ENCODE measurements at regions not wholly inside any gene's neighbourhood (a gene's known extent, or its start where the extent isn't known, plus 50 kb on each side); places are given as distances from the start of the nearest gene placed in this dataset.

- Histone ChIP-seq H3K27ac (no peak overlapping the region), H3K9me3 (no peaks in the 10 kb centered on the region), H3K4me3 (ENCODE audit: low read depth in 1 of 2, low read length in 1 of 2) (no peak overlapping the region), H3K4me1 (ENCODE audit: control insufficient read depth in 1 of 2, insufficient read depth in 1 of 2, low read depth in 1 of 2, low read length in 1 of 2) (no peaks in the 10 kb centered on the region), H3K27me3 (no peaks in the 10 kb centered on the region), H3K36me3 (no peaks in the 10 kb centered on the region)
- no peak for TF ChIP-seq CTCF (IDR thresholded peaks at IDR 0.05)
Measured at GRCh38 chr1:217224201-217224600, 406.7 kb downstream of the GPATCH2 start.

DNA sequence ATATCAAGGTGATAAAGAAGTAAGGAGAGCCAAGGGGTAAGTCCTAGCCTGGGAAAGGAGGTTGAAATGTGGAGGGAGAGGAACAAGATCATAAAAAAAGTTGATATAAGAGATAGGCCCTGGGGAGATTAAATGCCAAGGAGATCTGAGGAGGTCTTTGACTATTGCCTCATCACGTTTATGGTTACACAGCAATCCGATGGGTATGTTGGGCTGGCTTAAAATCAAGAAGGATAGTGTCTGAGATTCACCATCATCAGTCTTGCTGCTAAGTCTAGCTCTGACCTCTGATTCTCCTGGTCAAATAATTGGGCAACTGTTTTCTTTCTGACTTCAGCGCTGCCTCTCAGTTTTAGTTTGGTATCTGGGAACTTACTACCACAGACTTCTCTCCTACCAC is 416.3 kb downstream of the GPATCH2 start:
- Histone ChIP-seq H3K27ac (no peak overlapping the region), H3K9me3 (no peaks in the 10 kb centered on the region), H3K27me3 (no peaks in the 10 kb centered on the region), H3K4me3 (ENCODE audit: low read depth in 1 of 2, low read length in 1 of 2) (no peak overlapping the region), H3K36me3 (no peaks in the 10 kb centered on the region), H3K4me1 (ENCODE audit: control insufficient read depth in 1 of 2, insufficient read depth in 1 of 2, low read depth in 1 of 2, low read length in 1 of 2) (no peaks in the 10 kb centered on the region)
- no peak for TF ChIP-seq CTCF (IDR thresholded peaks at IDR 0.05)

DNA sequence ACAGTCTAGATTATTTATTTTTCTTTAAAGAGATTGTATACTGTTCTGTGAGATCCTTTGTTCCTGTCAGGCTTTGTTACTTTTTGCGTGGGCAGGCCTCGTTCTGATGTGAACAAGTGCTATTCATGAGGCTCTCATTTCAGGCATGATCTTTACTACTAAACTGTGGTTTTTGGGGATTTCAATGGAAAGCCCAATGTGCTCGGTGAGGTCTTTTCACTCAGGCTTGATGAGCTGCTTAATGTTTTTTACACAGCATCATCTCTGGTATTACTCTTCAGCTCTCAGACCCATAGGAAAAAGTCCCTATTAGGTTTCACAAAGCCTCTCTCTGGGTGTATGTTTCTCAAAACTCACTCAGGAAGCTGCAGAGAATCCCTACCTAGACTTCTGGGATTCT is 419.4 kb downstream of the GPATCH2 start:
- Histone ChIP-seq H3K9me3 (no peaks in the 10 kb centered on the region), H3K36me3 (no peaks in the 10 kb centered on the region), H3K27ac (no peak overlapping the region), H3K27me3 (no peaks in the 10 kb centered on the region), H3K4me3 (ENCODE audit: low read depth in 1 of 2, low read length in 1 of 2) (no peak overlapping the region), H3K4me1 (ENCODE audit: control insufficient read depth in 1 of 2, insufficient read depth in 1 of 2, low read depth in 1 of 2, low read length in 1 of 2) (no peaks in the 10 kb centered on the region)
- no peak for TF ChIP-seq CTCF (IDR thresholded peaks at IDR 0.05)

DNA sequence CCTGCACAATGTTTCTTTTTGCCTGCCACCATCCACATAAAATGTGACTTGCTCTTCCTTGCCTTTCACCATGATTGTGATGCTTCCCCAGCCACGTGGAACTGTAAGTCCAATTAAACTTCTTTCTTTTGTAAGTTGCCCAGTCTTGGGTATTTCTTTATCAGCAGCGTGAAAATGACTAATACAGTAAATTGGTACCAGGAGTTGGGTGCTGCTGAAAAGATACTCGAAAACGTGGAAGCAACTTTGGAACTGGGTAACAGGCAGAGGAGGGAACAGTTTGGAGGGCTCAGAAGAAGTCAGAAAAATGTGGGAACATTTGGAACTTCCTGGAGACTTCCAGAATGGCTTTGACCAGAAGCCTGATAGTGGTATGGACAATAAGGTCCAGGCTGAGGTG is 425.3 kb downstream of the GPATCH2 start:
- Histone ChIP-seq H3K4me3 (ENCODE audit: low read depth in 1 of 2, low read length in 1 of 2) (no peak overlapping the region), H3K36me3 (no peaks in the 10 kb centered on the region), H3K27me3 (no peaks in the 10 kb centered on the region), H3K4me1 (ENCODE audit: control insufficient read depth in 1 of 2, insufficient read depth in 1 of 2, low read depth in 1 of 2, low read length in 1 of 2) (no peaks in the 10 kb centered on the region), H3K27ac (no peak overlapping the region), H3K9me3 (no peaks in the 10 kb centered on the region)
- TF ChIP-seq CTCF (IDR thresholded peaks at IDR 0.05), result no peak

DNA sequence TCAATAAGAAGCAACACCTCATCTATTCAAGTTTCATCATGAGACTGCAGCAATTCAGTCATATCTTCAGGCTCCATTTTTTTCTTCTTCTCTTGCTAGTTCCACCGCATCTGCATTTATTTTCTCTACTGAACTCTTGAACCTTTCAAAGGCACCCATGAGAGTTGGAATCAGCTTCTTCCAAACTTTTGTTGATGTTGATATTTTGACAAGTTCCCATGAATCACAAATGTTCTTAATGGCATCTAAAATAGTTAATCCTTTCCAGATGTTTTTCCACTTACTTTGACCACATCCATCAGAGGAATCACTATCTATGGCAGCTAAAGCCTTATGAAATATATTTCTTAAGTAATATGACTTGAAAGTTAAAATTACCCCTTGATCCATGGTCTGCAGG is 434.3 kb downstream of the GPATCH2 start:
- Histone ChIP-seq H3K4me3 (ENCODE audit: low read depth in 1 of 2, low read length in 1 of 2) (no peak overlapping the region), H3K4me1 (ENCODE audit: control insufficient read depth in 1 of 2, insufficient read depth in 1 of 2, low read depth in 1 of 2, low read length in 1 of 2) (no peaks in the 10 kb centered on the region), H3K36me3 (no peaks in the 10 kb centered on the region), H3K27me3 (no peaks in the 10 kb centered on the region), H3K27ac (no peak overlapping the region), H3K9me3 (no peaks in the 10 kb centered on the region)
- TF ChIP-seq CTCF (IDR thresholded peaks at IDR 0.05), result no peak

DNA sequence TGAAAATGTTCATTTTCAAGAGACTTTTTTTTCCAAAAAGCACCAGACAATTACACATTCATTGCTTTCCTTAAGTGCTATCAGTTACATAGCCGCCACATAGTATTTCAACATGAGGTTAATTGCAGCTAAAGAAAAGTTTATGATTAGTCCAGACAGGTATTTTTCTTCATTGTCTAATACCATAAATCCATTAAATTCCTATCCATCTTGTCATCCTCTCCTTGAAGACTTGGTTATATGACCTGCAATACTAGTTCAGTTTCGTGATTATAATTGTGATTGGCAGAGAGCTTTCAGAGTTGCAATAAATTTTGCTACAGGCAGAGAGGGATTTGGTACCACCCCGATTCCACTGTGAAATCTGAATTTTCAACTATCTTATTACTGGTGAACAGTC is 437.7 kb downstream of the GPATCH2 start:
- H3K4me1 ChIP-seq (ENCODE audit: control insufficient read depth in 1 of 2, insufficient read depth in 1 of 2, low read depth in 1 of 2, low read length in 1 of 2), result no peaks in the 10 kb centered on the region
- no peak overlapping the region for H3K4me3 ChIP-seq (ENCODE audit: low read depth in 1 of 2, low read length in 1 of 2)
- no peaks in the 10 kb centered on the region for H3K9me3 ChIP-seq
- H3K27me3 ChIP-seq, result no peaks in the 10 kb centered on the region
- no peaks in the 10 kb centered on the region for H3K36me3 ChIP-seq
- no peak for TF ChIP-seq CTCF (IDR thresholded peaks at IDR 0.05)
- H3K27ac ChIP-seq, result no peak overlapping the region
